Amniotic epithelial cell (primary cell): ENCODE measurements at regions not wholly inside any gene's neighbourhood (a gene's known extent, or its start where the extent isn't known, plus 50 kb on each side); places are given as distances from the start of the nearest gene placed in this dataset.
A peak's percentile ranks its signal among the peaks of the same experiment; 100 is the strongest.

ENCODE experiments used
- DNase-seq: peaks from one replicate; pipeline ENCODE4 v3.0.0-alpha.2; 2010; ENCODE audit warnings: low read depth

DNA sequence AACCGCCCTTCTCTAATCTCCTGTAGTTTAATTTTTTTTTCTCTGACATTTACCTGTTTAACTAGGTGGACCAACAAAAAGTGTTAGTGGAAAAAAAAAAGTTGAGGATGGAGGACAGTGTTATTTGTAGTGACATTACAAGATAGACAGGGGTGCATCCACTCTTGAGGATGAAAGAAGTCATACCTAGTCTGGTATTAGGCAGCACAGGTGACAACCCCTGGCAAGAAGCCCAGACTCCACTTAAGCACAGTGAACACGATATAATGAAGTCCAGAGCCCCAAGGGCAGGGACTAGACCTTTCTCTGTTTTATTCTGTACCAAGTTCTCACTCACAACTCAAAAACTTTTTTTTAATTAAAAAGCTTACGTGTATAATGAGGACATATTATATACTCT, 268.4 kb downstream of the GPR37 start:
- DNase-seq = no peak

DNA sequence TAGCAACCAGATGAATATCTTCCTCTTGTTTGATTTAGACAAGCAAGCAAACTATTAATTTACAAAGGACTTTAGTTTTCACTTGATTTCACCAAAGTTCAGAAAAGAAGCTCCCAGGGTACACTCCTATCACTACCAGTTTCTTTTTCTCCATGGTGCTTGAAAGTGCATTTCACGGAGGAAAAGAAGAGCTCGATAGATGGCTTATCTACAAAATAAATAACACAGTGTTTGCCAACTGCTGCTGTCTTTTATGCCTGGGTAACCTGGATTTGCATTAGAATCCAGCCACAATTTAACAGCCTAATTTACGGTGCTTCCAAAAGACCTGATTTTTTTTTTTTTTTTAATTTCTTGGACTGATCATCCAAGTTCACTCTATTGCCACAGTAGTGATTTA, 275.7 kb downstream of the GPR37 start:
- DNase-seq = no peak

- no peak for DNase-seq
Measured at GRCh38 chr7:124489082-124489819, 276.3 kb downstream of the GPR37 start.

GRCh38 chr7:124482229-124482628, 283.4 kb downstream of the GPR37 start:
- no peak for DNase-seq

- no peak for DNase-seq
Measured at GRCh38 chr7:124480821-124481290, 284.7 kb downstream of the GPR37 start.

DNA sequence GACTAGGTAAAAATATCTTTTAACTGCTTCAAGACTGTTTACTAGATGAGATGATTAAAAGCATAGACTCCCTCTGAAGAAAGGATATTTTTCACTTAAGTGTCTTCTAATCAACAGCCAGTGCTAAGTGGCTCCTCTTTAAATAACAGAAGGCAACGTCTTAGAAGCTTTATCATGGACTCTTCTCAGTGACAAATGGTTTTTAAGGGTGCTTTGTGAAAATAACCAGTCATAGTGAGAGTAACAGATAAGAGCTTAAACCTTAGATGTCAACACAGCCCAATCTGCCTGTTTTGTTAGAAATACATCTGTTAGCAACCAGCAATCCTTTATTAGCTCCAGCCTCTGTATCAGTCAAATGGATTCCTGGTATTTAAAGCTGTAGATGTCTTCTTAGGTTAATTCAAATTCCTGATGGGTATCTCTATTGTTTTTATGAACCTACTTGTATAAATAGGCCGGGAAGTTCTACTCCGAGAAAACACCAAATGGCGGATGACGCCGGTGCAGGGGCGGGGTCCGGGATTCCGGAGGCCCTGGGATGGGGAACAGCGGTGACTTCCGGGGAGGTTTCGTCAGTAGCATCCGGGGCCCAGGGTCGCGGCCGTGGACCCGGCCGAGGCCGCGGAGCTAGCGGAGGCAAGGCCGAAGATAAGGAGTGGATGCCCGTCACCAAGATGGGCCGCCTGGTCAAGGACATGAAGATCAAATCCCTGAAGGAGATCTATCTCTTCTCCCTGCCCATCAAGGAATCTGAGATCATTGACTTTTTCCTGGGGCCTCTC, 285.4 kb downstream of the GPR37 start:
- DNase-seq = no peak

DNA sequence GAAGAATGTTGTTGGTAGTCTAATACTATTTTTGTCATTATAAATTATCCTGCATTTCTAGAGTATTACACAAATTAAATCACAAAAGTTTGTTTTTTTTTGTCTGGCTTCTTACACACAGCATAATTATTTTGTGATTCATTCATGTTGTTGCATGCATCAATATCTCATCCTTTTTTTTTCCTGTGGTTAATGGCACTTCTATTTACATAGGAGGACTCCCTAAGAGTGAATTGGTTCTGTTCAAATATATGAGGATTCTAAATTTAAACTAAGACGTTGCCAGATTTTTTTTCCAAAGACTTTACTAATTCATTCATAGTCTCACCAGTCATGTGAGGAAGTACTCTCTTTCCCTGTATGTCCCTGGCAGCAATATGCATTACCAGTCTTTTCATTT, 303.3 kb downstream of the GPR37 start:
- peak; percentile 70 for DNase-seq

DNA sequence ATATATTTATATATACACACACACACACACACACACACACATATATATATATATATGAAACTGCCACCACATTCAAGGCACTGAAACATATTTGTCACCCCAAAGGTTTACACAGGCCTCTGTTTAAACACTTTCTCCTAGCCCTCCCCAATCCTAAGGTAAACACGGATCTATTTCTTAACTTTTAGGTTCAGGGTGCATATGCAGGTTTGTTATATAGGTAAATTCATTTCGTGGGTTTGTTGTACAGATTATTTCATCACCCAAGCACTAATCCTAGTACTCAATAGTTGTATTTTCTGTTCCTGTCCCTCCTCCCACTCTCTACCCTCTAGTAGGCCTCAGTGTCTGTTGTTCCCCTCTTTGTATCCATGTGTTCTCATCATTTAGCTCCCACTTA, 305.0 kb downstream of the GPR37 start:
- DNase-seq = no peak

- DNase-seq = no peak
Measured at GRCh38 chr7:124460056-124460450, 305.5 kb downstream of the GPR37 start.

- DNase-seq = peak; percentile 92
Measured at GRCh38 chr7:124459101-124460055, 306.2 kb downstream of the GPR37 start.

- peak; percentile 73 for DNase-seq
Measured at GRCh38 chr7:124457841-124458240, 307.8 kb downstream of the GPR37 start.

GRCh38 chr7:124456286-124456685, 309.3 kb downstream of the GPR37 start:
- no peak for DNase-seq

- peak; percentile 23 for DNase-seq
Measured at GRCh38 chr7:124452186-124452585, 313.4 kb downstream of the GPR37 start.

DNA sequence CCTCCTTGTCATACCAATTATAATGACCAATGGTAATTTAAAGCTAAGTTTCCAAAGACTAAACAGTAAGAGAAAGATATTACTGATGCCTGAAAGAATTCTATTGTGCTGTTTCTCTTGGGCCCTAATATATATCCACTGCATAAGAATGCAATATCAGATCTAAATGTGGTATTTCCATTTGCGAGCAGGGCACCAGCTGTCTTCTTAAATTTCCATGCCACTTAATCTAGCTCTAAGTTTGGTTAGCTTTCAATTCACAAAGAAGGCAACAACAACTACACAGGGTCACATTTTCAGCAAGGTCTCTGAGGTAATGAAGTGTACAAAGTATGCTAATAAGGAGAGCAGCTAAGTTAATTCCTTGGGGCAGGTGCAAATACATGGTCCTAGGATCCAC, 315.7 kb downstream of the GPR37 start:
- DNase-seq = no peak

- no peak for DNase-seq
Measured at GRCh38 chr7:124444696-124445480, 320.7 kb downstream of the GPR37 start.

DNA sequence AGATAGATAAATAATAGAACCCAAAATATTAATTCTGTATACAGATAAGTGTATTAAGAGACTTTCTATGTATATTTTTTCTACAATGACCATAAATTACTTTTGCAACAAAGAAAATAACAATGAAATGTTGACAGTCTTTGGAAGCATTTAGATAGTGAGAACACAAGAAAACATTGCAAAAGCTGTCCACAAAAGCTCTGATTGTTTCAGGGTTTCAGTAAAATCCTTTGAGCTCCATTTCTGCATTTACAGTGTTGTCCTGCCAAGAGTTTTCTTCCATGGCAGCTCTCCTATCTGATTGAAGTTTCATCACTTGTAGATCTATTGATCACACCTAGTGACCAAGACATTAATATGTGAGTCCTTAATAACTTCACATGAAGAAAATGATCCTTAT, 321.8 kb downstream of the GPR37 start:
- DNase-seq = no peak

GRCh38 chr7:124440081-124440480, 325.5 kb downstream of the GPR37 start:
- no peak for DNase-seq

DNA sequence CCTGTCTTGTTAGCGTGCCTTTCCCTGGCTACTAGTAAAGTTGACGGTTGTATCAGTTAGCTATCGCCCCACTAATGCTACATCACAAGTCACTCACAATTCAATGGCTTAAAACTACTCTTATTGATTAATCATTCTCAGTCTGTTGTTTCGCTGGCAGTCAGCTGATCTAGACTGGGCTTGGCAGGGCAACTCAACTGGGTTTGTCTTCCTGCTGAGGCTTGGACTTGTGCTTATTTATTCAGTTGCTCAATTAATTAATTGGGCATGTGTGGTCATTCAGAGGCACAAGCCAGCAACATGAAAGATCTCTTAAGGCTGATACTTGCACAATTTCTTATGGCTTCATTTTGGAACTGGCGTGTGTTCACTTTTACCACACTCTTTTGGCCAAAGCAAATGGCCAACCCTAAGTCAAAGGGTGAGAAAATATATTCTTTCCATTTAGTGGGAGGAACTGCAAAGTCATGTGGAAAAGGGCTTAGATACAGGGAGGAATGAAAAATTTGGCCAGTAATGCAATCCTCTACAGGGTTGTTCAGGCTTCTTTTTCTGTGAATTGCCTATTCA, 333.5 kb downstream of the GPR37 start:
- no peak for DNase-seq

DNA sequence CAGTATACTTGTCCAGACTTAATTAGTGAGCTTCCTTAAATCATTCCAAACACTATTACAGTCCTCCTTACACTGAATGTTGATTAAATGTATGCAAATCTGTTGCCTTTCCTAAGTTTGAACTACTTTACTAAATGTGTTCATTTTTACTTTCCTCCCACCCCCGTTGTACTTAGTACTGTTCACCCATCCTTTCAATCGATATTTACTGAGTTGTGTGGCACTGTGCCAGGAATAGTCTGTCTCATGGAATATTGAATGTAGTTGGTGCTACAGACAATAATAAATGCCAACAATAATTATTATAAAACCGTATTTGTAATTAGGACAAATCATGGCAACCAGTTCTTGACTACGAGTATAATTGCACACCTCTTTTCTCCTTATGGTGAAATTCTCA, 335.7 kb downstream of the GPR37 start:
- no peak for DNase-seq

DNA sequence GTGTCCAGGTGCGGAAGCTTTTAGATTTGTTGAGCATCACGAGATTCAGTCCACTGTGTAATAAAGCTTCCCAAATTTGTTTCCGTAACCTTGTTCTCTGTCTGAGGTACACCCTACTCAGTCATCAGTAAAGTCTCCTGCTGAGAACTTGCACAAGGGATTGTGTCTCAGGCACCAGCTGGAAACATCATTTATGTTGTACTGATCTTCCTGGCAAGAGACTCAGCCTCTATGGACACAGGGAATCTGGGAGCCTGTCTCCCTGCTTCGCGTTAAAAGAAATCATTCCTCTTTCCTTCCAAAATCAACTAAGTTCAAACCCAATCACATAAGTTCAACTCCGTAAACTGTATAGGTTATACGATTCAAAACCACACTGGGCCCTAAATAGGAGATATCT, 336.8 kb downstream of the GPR37 start:
- DNase-seq = no peak

DNA sequence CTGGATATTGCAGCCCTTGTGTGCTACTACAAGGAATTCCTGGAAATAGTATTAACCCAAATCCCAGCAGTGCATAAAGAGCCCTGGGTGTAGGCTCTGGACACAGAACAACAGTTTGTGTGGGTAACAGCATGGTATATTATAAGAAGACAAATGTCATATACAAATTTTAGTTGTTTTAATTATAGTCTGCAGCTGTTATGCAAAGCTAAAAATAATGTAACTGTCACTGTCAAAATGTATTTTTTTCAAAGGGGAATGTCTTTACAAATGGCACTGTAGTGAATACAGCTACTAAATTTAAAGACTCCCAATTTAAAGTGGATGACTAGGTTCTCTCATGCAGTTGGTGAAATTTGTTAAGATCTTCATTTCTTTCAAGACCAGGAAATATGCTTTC, 339.0 kb downstream of the GPR37 start:
- no peak for DNase-seq
